Lower leg skin (tissue), 4 donors: ENCODE measurements at regions not wholly inside any gene's neighbourhood (a gene's known extent, or its start where the extent isn't known, plus 50 kb on each side); places are given as distances from the start of the nearest gene placed in this dataset.

Source experiments
- DNase-seq, 2 donors: peaks; one replicate each; pipeline ENCODE4 v3.0.0-alpha.2; 2019; ENCODE audit warnings: low spot score in 2 of 2
- H3K4me3 ChIP-seq: fragments of 200-600 bp; sonication (generic); 2 replicates; pipeline ENCODE4 v1.5.1; 2017; ENCODE audit warnings: mild to moderate bottlenecking, low read depth; ENCODE audit not compliant: poor library complexity, severe bottlenecking
- CTCF ChIP-seq, 3 donors: fragments of 450-650 bp; IDR thresholded peaks; one replicate each; pipeline ENCODE4 v1.5.1; 2016; ENCODE audit warnings: antibody characterized with exemption in 3 of 3, mild to moderate bottlenecking in 3 of 3, moderate library complexity in 2 of 3
- POLR2A ChIP-seq, 2 donors: fragments of 450-650 bp; IDR thresholded peaks; one replicate each; pipeline ENCODE4 v1.6.1; 2016 to 2017; ENCODE audit warnings: antibody characterized with exemption in 2 of 2, mild to moderate bottlenecking in 1 of 2, moderate library complexity in 1 of 2
- WGBS, 2 donors: methylation state at CpG; one replicate each; pipeline ENCODE4 v1.1.5; 2018; 5-methylcytosine and 5-hydroxymethylcytosine counted together
- intact Hi-C: fragments of 100-400 bp; cut with DNase I; formaldehyde crosslinking; loops from one replicate; pipeline ENCODE4 v1.15.0; 2023; ENCODE audit warnings: low total_unique reads

GRCh38 chr10:51020200-51020599 lies 54.1 kb upstream of the PRKG1 start:
- no peak for TF ChIP-seq POLR2A (IDR thresholded peaks at IDR 0.05)
- TF ChIP-seq CTCF (IDR thresholded peaks at IDR 0.05) = no peak
- H3K4me3 ChIP-seq = no peak overlapping the region
- WGBS, 2 donors = 43 to 54% methylated on average over 5 of the region's 5 CpGs
- intact Hi-C loops = no loop called here
- DNase-seq = no peak

GRCh38 chr10:51022933-51023585 lies 51.2 kb upstream of the PRKG1 start:
- intact Hi-C loops = no loop called here
- DNase-seq = no peak
- TF ChIP-seq CTCF (IDR thresholded peaks at IDR 0.05) (no peak), POLR2A (IDR thresholded peaks at IDR 0.05) (no peak)
- 84 to 92% methylated on average over 5 of the region's 5 CpGs for WGBS, 2 donors
- no peak overlapping the region for H3K4me3 ChIP-seq

- H3K4me3 ChIP-seq = no peak overlapping the region
- intact Hi-C loops = no loop called here
- TF ChIP-seq CTCF (IDR thresholded peaks at IDR 0.05) (no peak), POLR2A (IDR thresholded peaks at IDR 0.05) (no peak)
- DNase-seq = no peak
These were observed 50.7 kb upstream of the PRKG1 start for GRCh38 chr10:51023636-51024035.
